ENCODE measurements at regions not wholly inside any gene's neighbourhood (a gene's known extent, or its start where the extent isn't known, plus 50 kb on each side); places are given as distances from the start of the nearest gene placed in this dataset.
A peak's percentile ranks its signal among the peaks of the same experiment; 100 is the strongest.
"Not testable (repeated sequence)": the region's sequence is repeated elsewhere in the genome, so short reads cannot be mapped to it uniquely, and the experiment has no call there.

- DNase-seq (ENCODE audit: low read depth, low spot score); H3K27ac ChIP-seq: not testable (repeated sequence)
Observed at GRCh38 chr1:146448212-146448876, 219.5 kb upstream of the NOTCH2NLA start.

GRCh38 chr1:146443871-146444222, 215.0 kb upstream of the NOTCH2NLA start:
- not testable (repeated sequence) for DNase-seq (ENCODE audit: low read depth, low spot score); H3K27ac ChIP-seq

GRCh38 chr1:146443088-146443870, 214.5 kb upstream of the NOTCH2NLA start:
- not testable (repeated sequence) for H3K27ac ChIP-seq; DNase-seq (ENCODE audit: low read depth, low spot score)

- H3K27ac ChIP-seq; DNase-seq (ENCODE audit: low read depth, low spot score): not testable (repeated sequence)
Observed at GRCh38 chr1:146438543-146438942, 209.7 kb upstream of the NOTCH2NLA start.

- H3K27ac ChIP-seq; DNase-seq (ENCODE audit: low read depth, low spot score): not testable (repeated sequence)
Observed at GRCh38 chr1:146416642-146417041, 187.8 kb upstream of the NOTCH2NLA start.

- not testable (repeated sequence) for DNase-seq (ENCODE audit: low read depth, low spot score); H3K27ac ChIP-seq
Observed at GRCh38 chr1:146415017-146415416, 186.2 kb upstream of the NOTCH2NLA start.

GRCh38 chr1:146413911-146414310, 185.1 kb upstream of the NOTCH2NLA start:
- H3K27ac ChIP-seq: not testable (repeated sequence)
- peak; percentile 14 for DNase-seq (ENCODE audit: low read depth, low spot score)

GRCh38 chr1:146411923-146412322, 183.1 kb upstream of the NOTCH2NLA start:
- H3K27ac ChIP-seq: peak overlapping the region; percentile 70
- DNase-seq (ENCODE audit: low read depth, low spot score): not testable (repeated sequence)

GRCh38 chr1:146409817-146410441, 181.1 kb upstream of the NOTCH2NLA start:
- H3K27ac ChIP-seq: peak overlapping the region; percentile 63
- peak; percentile 58 for DNase-seq (ENCODE audit: low read depth, low spot score)

- not testable (repeated sequence) for DNase-seq (ENCODE audit: low read depth, low spot score)
- H3K27ac ChIP-seq: peak overlapping the region; percentile 63
Observed at GRCh38 chr1:146409116-146409801, 180.4 kb upstream of the NOTCH2NLA start.

GRCh38 chr1:146401281-146401825, 172.5 kb upstream of the NOTCH2NLA start:
- H3K27ac ChIP-seq; DNase-seq (ENCODE audit: low read depth, low spot score): not testable (repeated sequence)

GRCh38 chr1:146400173-146401121, 171.6 kb upstream of the NOTCH2NLA start:
- DNase-seq (ENCODE audit: low read depth, low spot score); H3K27ac ChIP-seq: not testable (repeated sequence)

- not testable (repeated sequence) for H3K27ac ChIP-seq; DNase-seq (ENCODE audit: low read depth, low spot score)
Observed at GRCh38 chr1:146399225-146399624, 170.4 kb upstream of the NOTCH2NLA start.

- not testable (repeated sequence) for DNase-seq (ENCODE audit: low read depth, low spot score); H3K27ac ChIP-seq
Observed at GRCh38 chr1:146396801-146397200, 168.0 kb upstream of the NOTCH2NLA start.

- not testable (repeated sequence) for DNase-seq (ENCODE audit: low read depth, low spot score); H3K27ac ChIP-seq
Observed at GRCh38 chr1:146396242-146396641, 167.4 kb upstream of the NOTCH2NLA start.

- not testable (repeated sequence) for DNase-seq (ENCODE audit: low read depth, low spot score); H3K27ac ChIP-seq
Observed at GRCh38 chr1:146393796-146394195, 165.0 kb upstream of the NOTCH2NLA start.

- not testable (repeated sequence) for DNase-seq (ENCODE audit: low read depth, low spot score); H3K27ac ChIP-seq
Observed at GRCh38 chr1:146393154-146393553, 164.3 kb upstream of the NOTCH2NLA start.

- H3K27ac ChIP-seq; DNase-seq (ENCODE audit: low read depth, low spot score): not testable (repeated sequence)
Observed at GRCh38 chr1:146389178-146389577, 160.4 kb upstream of the NOTCH2NLA start.
